Keratinocyte (primary cell): ENCODE measurements at regions not wholly inside any gene's neighbourhood (a gene's known extent, or its start where the extent isn't known, plus 50 kb on each side); places are given as distances from the start of the nearest gene placed in this dataset.

ENCODE experiments used
- DNase-seq: peaks from one replicate; pipeline ENCODE4 v3.0.0-alpha.2; 2011; ENCODE audit warnings: low read depth, missing footprints, low spot score
- FAIRE-seq: peaks from 2 replicates; lab custom pipeline; 2011; peaks lifted over from hg19 to GRCh38; lab: Jason Lieb, UNC
- H2AFZ ChIP-seq: 2 replicates; pipeline ENCODE4 v1.6.0; 2012; ENCODE audit warnings: low read length, control low read depth, inconsistent platforms; ENCODE audit not compliant: control insufficient read depth
- H3K27ac ChIP-seq: 2 replicates; pipeline ENCODE4 v1.5.1; 2011; ENCODE audit warnings: low read length; ENCODE audit not compliant: control insufficient read depth, insufficient read depth
- H3K27me3 ChIP-seq: 3 replicates; pipeline ENCODE4 v1.6.0; 2011; ENCODE audit warnings: low read length; ENCODE audit not compliant: control insufficient read depth, insufficient read depth; ENCODE audit errors: extremely low read depth
- H3K36me3 ChIP-seq, 2 experiments: 2 replicates in 1 of 2; 3 replicates in 1 of 2; pipeline ENCODE4 v1.5.1; 2011; ENCODE audit warnings: low read length in 2 of 2, mild to moderate bottlenecking in 1 of 2; ENCODE audit not compliant: control insufficient read depth in 2 of 2, insufficient read depth in 2 of 2; ENCODE audit errors: extremely low read depth in 1 of 2
- H3K4me1 ChIP-seq: 3 replicates; pipeline ENCODE4 v1.5.1; 2011; ENCODE audit warnings: low read length; ENCODE audit not compliant: control insufficient read depth, insufficient read depth; ENCODE audit errors: extremely low read depth
- H3K4me2 ChIP-seq: 3 replicates; pipeline ENCODE4 v1.6.0; 2011; ENCODE audit warnings: low read depth, low read length; ENCODE audit not compliant: control insufficient read depth, insufficient read depth; ENCODE audit errors: extremely low read depth
- H3K4me3 ChIP-seq, 3 experiments: fragments of 200-600 bp in 1 of 3; sonication (generic) in 1 of 3; 2 replicates in 2 of 3; 3 replicates in 1 of 3; pipeline ENCODE4 v1.5.1; 2011 to 2016; ENCODE audit warnings: low read length in 3 of 3, mild to moderate bottlenecking in 3 of 3, control low read depth in 2 of 3, inconsistent platforms in 1 of 3, low read depth in 1 of 3, mixed read lengths in 1 of 3, mixed run types in 1 of 3, moderate library complexity in 1 of 3; ENCODE audit not compliant: control insufficient read depth in 2 of 3, insufficient read depth in 2 of 3; ENCODE audit errors: extremely low read depth in 1 of 3
- H3K79me2 ChIP-seq: 2 replicates; pipeline ENCODE4 v1.6.0; 2012; ENCODE audit warnings: low read length; ENCODE audit not compliant: control insufficient read depth, insufficient read depth
- H3K9ac ChIP-seq: 3 replicates; pipeline ENCODE4 v1.6.0; 2011; ENCODE audit warnings: low read length; ENCODE audit not compliant: control insufficient read depth, insufficient read depth; ENCODE audit errors: extremely low read depth
- H3K9me1 ChIP-seq: 3 replicates; pipeline ENCODE4 v1.6.0; 2011; ENCODE audit warnings: low read length; ENCODE audit not compliant: control insufficient read depth, insufficient read depth; ENCODE audit errors: extremely low read depth
- H3K9me3 ChIP-seq: 2 replicates; pipeline ENCODE4 v1.5.1; 2012; ENCODE audit warnings: low read depth, low read length; ENCODE audit not compliant: control insufficient read depth
- H4K20me1 ChIP-seq: 3 replicates; pipeline ENCODE4 v1.6.0; 2011; ENCODE audit warnings: low read length; ENCODE audit not compliant: control insufficient read depth, insufficient read depth; ENCODE audit errors: extremely low read depth
- CTCF ChIP-seq, 3 experiments: IDR thresholded peaks in 1 of 3; conservative IDR thresholded peaks in 1 of 3; optimal IDR thresholded peaks in 1 of 3; 2 replicates in 2 of 3; 3 replicates in 1 of 3; pipeline versions ENCODE3 to v1.5.1; 2011; ENCODE audit warnings: low read length in 3 of 3, mild to moderate bottlenecking in 3 of 3, moderate library complexity in 2 of 3, control low read depth in 1 of 3, inconsistent platforms in 1 of 3; ENCODE audit not compliant: insufficient read depth in 2 of 3; ENCODE audit errors: extremely low read depth in 1 of 3
- EZH2 ChIP-seq: IDR thresholded peaks from one replicate; pipeline ENCODE4 v1.6.1; 2012; ENCODE audit warnings: inconsistent platforms, mild to moderate bottlenecking, low read length, moderate library complexity
- dilution Hi-C: fragments of 300-500 bp; cut with MboI; formaldehyde crosslinking; loops from one replicate; pipeline ENCODE4 v1.7.0; 2020; ENCODE audit warnings: low sequenced_read_pairs; ENCODE audit not compliant: extremely low pct_ligation_motif_present

- DNase-seq = no peak
- H3K9me3 ChIP-seq = no peaks in the 10 kb centered on the region
These were observed 67.9 kb upstream of the SLC4A4 start for GRCh38 chr4:71270901-71271300.

GRCh38 chr4:71272976-71273375 is 65.8 kb upstream of the SLC4A4 start:
- DNase-seq = no peak
- H4K20me1 ChIP-seq = no peaks in the 10 kb centered on the region
- H2AFZ ChIP-seq = no peak overlapping the region
- H3K79me2 ChIP-seq = no peaks in the 10 kb centered on the region
- no peaks in the 10 kb centered on the region for H3K4me1 ChIP-seq
- H3K9ac ChIP-seq = no peak overlapping the region
- H3K9me3 ChIP-seq = no peaks in the 10 kb centered on the region
- H3K27ac ChIP-seq = no peak overlapping the region
- no peak for FAIRE-seq
- H3K9me1 ChIP-seq = no peaks in the 10 kb centered on the region
- H3K4me2 ChIP-seq = no peak overlapping the region
- TF ChIP-seq EZH2 (no peak), CTCF (optimal IDR thresholded peaks at IDR 0.05 in 1 of 3, IDR thresholded peaks at IDR 0.05 in 1 of 3, conservative IDR thresholded peaks at IDR 0.05 in 1 of 3; ENCODE audit: extremely low read depth in 1 of 3, insufficient read depth in 2 of 3, low read length in 3 of 3) (no peak)
- H3K27me3 ChIP-seq = no peaks in the 10 kb centered on the region
- H3K36me3 ChIP-seq = no peaks in the 10 kb centered on the region
- dilution Hi-C loops = no loop called here
- H3K4me3 ChIP-seq = no peak overlapping the region

More at GRCh38 chr4:71270901-71271300, 67.9 kb upstream of the SLC4A4 start:
- dilution Hi-C loops = no loop called here
- Histone ChIP-seq H3K27ac (no peak overlapping the region), H3K27me3 (no peaks in the 10 kb centered on the region), H3K9me1 (no peaks in the 10 kb centered on the region), H4K20me1 (no peaks in the 10 kb centered on the region), H2AFZ (no peak overlapping the region), H3K79me2 (no peaks in the 10 kb centered on the region), H3K4me2 (no peak overlapping the region), H3K4me3 (no peak overlapping the region), H3K9ac (no peak overlapping the region), H3K36me3 (no peaks in the 10 kb centered on the region), H3K4me1 (no peaks in the 10 kb centered on the region)
- TF ChIP-seq EZH2 = no peak
- TF ChIP-seq CTCF (optimal IDR thresholded peaks at IDR 0.05 in 1 of 3, IDR thresholded peaks at IDR 0.05 in 1 of 3, conservative IDR thresholded peaks at IDR 0.05 in 1 of 3; ENCODE audit: extremely low read depth in 1 of 3, insufficient read depth in 2 of 3, low read length in 3 of 3) = peak in 2 of 3 experiments; percentile 30 to 65
- FAIRE-seq = no peak
